ENCODE measurements at regions not wholly inside any gene's neighbourhood (a gene's known extent, or its start where the extent isn't known, plus 50 kb on each side); places are given as distances from the start of the nearest gene placed in this dataset.
A peak's percentile ranks its signal among the peaks of the same experiment; 100 is the strongest.

- H3K36me3 ChIP-seq = no peaks in the 10 kb centered on the region
- peak overlapping the region in 1 of 2 donors; percentile 12 for H3K27ac ChIP-seq
- H3K9me3 ChIP-seq = no peaks in the 10 kb centered on the region
- no peak overlapping the region for H3K4me3 ChIP-seq
- H3K4me1 ChIP-seq = peaks cover 0 to 4% of the 10 kb centered on the region in 2 donors
- H3K27me3 ChIP-seq = no peaks in the 10 kb centered on the region
- intact Hi-C loops (cut with DNase I) = no loop called here
- no peak for DNase-seq (ENCODE audit: low spot score in 2 of 2)
- TF ChIP-seq, protein P1, sequence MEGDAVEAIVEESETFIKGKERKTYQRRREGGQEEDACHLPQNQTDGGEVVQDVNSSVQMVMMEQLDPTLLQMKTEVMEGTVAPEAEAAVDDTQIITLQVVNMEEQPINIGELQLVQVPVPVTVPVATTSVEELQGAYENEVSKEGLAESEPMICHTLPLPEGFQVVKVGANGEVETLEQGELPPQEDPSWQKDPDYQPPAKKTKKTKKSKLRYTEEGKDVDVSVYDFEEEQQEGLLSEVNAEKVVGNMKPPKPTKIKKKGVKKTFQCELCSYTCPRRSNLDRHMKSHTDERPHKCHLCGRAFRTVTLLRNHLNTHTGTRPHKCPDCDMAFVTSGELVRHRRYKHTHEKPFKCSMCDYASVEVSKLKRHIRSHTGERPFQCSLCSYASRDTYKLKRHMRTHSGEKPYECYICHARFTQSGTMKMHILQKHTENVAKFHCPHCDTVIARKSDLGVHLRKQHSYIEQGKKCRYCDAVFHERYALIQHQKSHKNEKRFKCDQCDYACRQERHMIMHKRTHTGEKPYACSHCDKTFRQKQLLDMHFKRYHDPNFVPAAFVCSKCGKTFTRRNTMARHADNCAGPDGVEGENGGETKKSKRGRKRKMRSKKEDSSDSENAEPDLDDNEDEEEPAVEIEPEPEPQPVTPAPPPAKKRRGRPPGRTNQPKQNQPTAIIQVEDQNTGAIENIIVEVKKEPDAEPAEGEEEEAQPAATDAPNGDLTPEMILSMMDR (IDR thresholded peaks at IDR 0.05) = no peak
Observed at GRCh38 chr7:17624379-17624778, 315.9 kb downstream of the SNX13 start.

GRCh38 chr7:17625043-17625442, 315.3 kb downstream of the SNX13 start:
- no peak overlapping the region for H3K27ac ChIP-seq
- peaks cover 0 to 4% of the 10 kb centered on the region in 2 donors for H3K4me1 ChIP-seq
- TF ChIP-seq, protein P1 (IDR thresholded peaks at IDR 0.05) = no peak
- no peak overlapping the region for H3K4me3 ChIP-seq
- intact Hi-C loops (cut with DNase I) = no loop called here
- H3K9me3 ChIP-seq = no peaks in the 10 kb centered on the region
- DNase-seq (ENCODE audit: low spot score in 2 of 2) = no peak
- no peaks in the 10 kb centered on the region for H3K36me3 ChIP-seq
- H3K27me3 ChIP-seq = no peaks in the 10 kb centered on the region

DNA sequence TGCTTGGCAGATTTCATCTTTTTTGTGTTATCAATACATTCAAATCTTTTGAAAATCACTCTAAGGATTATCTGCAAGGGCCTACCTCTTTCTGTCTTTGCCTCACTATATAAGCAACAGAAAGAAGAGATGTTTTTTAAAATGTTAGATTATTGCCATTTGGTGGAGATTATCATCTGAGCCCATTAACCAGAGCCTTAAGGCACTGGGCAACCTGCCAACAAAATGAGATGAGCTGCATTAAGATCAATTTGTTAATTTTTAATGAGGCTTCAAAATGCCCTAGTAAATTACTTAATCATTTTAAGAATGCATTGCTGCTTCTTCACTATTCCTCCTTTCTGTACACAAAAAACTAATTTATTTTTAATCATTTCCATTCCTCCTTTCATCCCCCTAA, 314.1 kb downstream of the SNX13 start:
- H3K4me1 ChIP-seq = peaks cover 0 to 4% of the 10 kb centered on the region in 2 donors
- H3K36me3 ChIP-seq = no peaks in the 10 kb centered on the region
- DNase-seq (ENCODE audit: low spot score in 2 of 2) = no peak
- TF ChIP-seq, protein P1 (IDR thresholded peaks at IDR 0.05) = no peak
- no peak overlapping the region for H3K27ac ChIP-seq
- no peaks in the 10 kb centered on the region for H3K27me3 ChIP-seq
- H3K9me3 ChIP-seq = no peaks in the 10 kb centered on the region
- intact Hi-C loops (cut with DNase I) = no loop called here
- no peak overlapping the region for H3K4me3 ChIP-seq

DNA sequence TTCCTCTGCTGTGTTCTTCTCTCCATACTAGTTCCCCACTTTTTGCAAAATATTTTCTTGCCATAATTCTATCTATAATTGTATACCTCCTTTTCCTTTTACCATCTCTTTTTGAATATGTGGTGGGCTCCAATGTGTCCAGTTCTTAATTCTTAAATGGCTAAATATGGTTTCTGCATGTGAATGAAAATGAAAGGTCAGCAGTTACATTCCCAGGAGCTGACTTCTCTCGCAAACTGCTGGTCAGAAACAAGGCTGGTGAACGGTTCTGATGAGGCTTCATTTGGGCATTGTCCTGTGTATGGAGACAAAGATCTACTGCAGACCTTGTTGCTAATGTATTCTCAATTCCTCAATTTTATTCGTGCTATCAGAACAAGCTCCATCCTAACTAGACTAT, 309.2 kb downstream of the SNX13 start:
- no peak overlapping the region for H3K27ac ChIP-seq
- TF ChIP-seq, protein P1 (IDR thresholded peaks at IDR 0.05) = no peak
- no peak for DNase-seq (ENCODE audit: low spot score in 2 of 2)
- no peaks in the 10 kb centered on the region for H3K27me3 ChIP-seq
- no peak overlapping the region for H3K4me3 ChIP-seq
- H3K4me1 ChIP-seq = no peaks in the 10 kb centered on the region
- intact Hi-C loops (cut with DNase I) = loop anchor here (1.0 kb wide), 1 partner anchor 44 kb away; no protein-coding TSS in a partner anchor
- H3K9me3 ChIP-seq = no peaks in the 10 kb centered on the region
- H3K36me3 ChIP-seq = no peaks in the 10 kb centered on the region

- no peaks in the 10 kb centered on the region for H3K4me1 ChIP-seq
- intact Hi-C loops (cut with DNase I) = no loop called here
Observed at GRCh38 chr7:17632384-17632783, 307.9 kb downstream of the SNX13 start.

More at GRCh38 chr7:17632384-17632783, 307.9 kb downstream of the SNX13 start:
- TF ChIP-seq, protein P1 (IDR thresholded peaks at IDR 0.05) = no peak
- Histone ChIP-seq H3K36me3 (no peaks in the 10 kb centered on the region), H3K27me3 (no peaks in the 10 kb centered on the region), H3K27ac (no peak overlapping the region), H3K4me3 (no peak overlapping the region), H3K9me3 (no peaks in the 10 kb centered on the region)
- DNase-seq (ENCODE audit: low spot score in 2 of 2) = no peak

Data from ascending aorta (tissue), 2 donors.